Neural cell (in vitro differentiated cells): ENCODE measurements at regions not wholly inside any gene's neighbourhood (a gene's known extent, or its start where the extent isn't known, plus 50 kb on each side); places are given as distances from the start of the nearest gene placed in this dataset.
"Not testable (repeated sequence)": the region's sequence is repeated elsewhere in the genome, so short reads cannot be mapped to it uniquely, and the experiment has no call there.

Experiments
- H2AFZ ChIP-seq: fragments of 200-600, 300-800 bp; sonication (generic), shearing (Covaris generic); 2 replicates; pipeline ENCODE4 v1.6.0; 2014; ENCODE audit warnings: low read depth, mild to moderate bottlenecking, antibody characterized with exemption, low read length, moderate library complexity
- H3F3A ChIP-seq: fragments of 200-600 bp; shearing (Covaris generic); 2 replicates; pipeline ENCODE4 v1.6.1; 2016; ENCODE audit warnings: mild to moderate bottlenecking, moderate library complexity, mixed read lengths, antibody characterized with exemption, low read length; ENCODE audit not compliant: insufficient read depth, poor library complexity, severe bottlenecking
- H3K27ac ChIP-seq: fragments of 200-600, 300-800 bp; sonication (generic), shearing (Covaris generic); 2 replicates; pipeline ENCODE4 v1.5.1; 2014; ENCODE audit warnings: mild to moderate bottlenecking, low read length, moderate library complexity
- H3K27me3 ChIP-seq: fragments of 300-800, 200-600 bp; sonication (generic), shearing (Covaris generic); 2 replicates; pipeline ENCODE4 v1.6.0; 2014; ENCODE audit warnings: mild to moderate bottlenecking, low read depth, low read length, moderate library complexity; ENCODE audit not compliant: insufficient read depth
- H3K36me3 ChIP-seq: fragments of 300-800, 200-600 bp; sonication (generic), shearing (Covaris generic); 2 replicates; pipeline ENCODE4 v1.5.1; 2014; ENCODE audit warnings: mild to moderate bottlenecking, antibody characterized with exemption, low read length, moderate library complexity; ENCODE audit not compliant: insufficient read depth
- H3K4me2 ChIP-seq: fragments of 300-800, 200-600 bp; sonication (generic), shearing (Covaris generic); 2 replicates; pipeline ENCODE4 v1.6.0; 2014; ENCODE audit warnings: mild to moderate bottlenecking, low read length
- H3K4me3 ChIP-seq: fragments of 300-800, 200-600 bp; sonication (generic), shearing (Covaris generic); 2 replicates; pipeline ENCODE4 v1.5.1; 2014; ENCODE audit warnings: mild to moderate bottlenecking, low read length, moderate library complexity
- H3K79me2 ChIP-seq: fragments of 200-600 bp; shearing (Covaris generic); replicated peaks from 2 replicates; pipeline ENCODE4 v1.6.0; 2014; ENCODE audit warnings: mild to moderate bottlenecking, low read length, moderate library complexity; ENCODE audit not compliant: insufficient read depth
- H3K9ac ChIP-seq: fragments of 300-800, 200-600 bp; sonication (generic), shearing (Covaris generic); 2 replicates; pipeline ENCODE4 v1.6.1; 2016; ENCODE audit warnings: mild to moderate bottlenecking, low read length, mixed read lengths
- H3K9me2 ChIP-seq: fragments of 200-600 bp; shearing (Covaris generic); 2 replicates; pipeline ENCODE4 v1.6.1; 2016; ENCODE audit warnings: mild to moderate bottlenecking, low read length, mixed read lengths; ENCODE audit not compliant: insufficient read depth
- H3K9me3 ChIP-seq: fragments of 200-600, 300-800 bp; sonication (generic), shearing (Covaris generic); 2 replicates; pipeline ENCODE4 v1.6.1; 2016; ENCODE audit warnings: mild to moderate bottlenecking, mixed run types, low read length, moderate library complexity, mixed read lengths
- H4K20me1 ChIP-seq: fragments of 200-600 bp; shearing (Covaris generic); 2 replicates; pipeline ENCODE4 v1.6.1; 2016; ENCODE audit warnings: mild to moderate bottlenecking, mixed run types; ENCODE audit not compliant: insufficient read depth
- CTCF ChIP-seq: fragments of 450-650 bp; IDR thresholded peaks from 2 replicates; pipeline ENCODE4 v1.5.1; 2014; ENCODE audit warnings: antibody characterized with exemption, mild to moderate bottlenecking, moderate library complexity; ENCODE audit not compliant: poor library complexity, severe bottlenecking
- EP300 ChIP-seq: fragments of 450-650 bp; conservative IDR thresholded peaks from 2 replicates; pipeline ENCODE4 v1.6.1; 2014; ENCODE audit warnings: antibody characterized with exemption, mild to moderate bottlenecking, moderate library complexity; ENCODE audit not compliant: poor library complexity, severe bottlenecking
- EZH2 ChIP-seq: fragments of 200-600, 300-800 bp; shearing (Covaris generic), sonication (generic); IDR thresholded peaks from 2 replicates; pipeline ENCODE4 v1.6.1; 2014; ENCODE audit warnings: antibody characterized with exemption, low read length, borderline replicate concordance, mild to moderate bottlenecking; ENCODE audit not compliant: insufficient read depth, poor library complexity, severe bottlenecking
- MXI1 ChIP-seq: fragments of 450-650 bp; conservative IDR thresholded peaks from 2 replicates; pipeline ENCODE4 v1.6.1; 2014; ENCODE audit warnings: antibody characterized with exemption, mild to moderate bottlenecking; ENCODE audit not compliant: poor library complexity, severe bottlenecking
- POLR2AphosphoS5 ChIP-seq: IDR thresholded peaks from 2 replicates; pipeline ENCODE4 v1.6.1; 2012
- RAD21 ChIP-seq: fragments of 450-650 bp; conservative IDR thresholded peaks from 2 replicates; pipeline ENCODE4 v1.6.1; 2014; ENCODE audit warnings: antibody characterized with exemption, mild to moderate bottlenecking, moderate library complexity
- SMC3 ChIP-seq: fragments of 450-650 bp; conservative IDR thresholded peaks from 2 replicates; pipeline ENCODE4 v1.6.1; 2014; ENCODE audit warnings: antibody characterized with exemption, mild to moderate bottlenecking, moderate library complexity; ENCODE audit not compliant: poor library complexity
- TAF1 ChIP-seq: IDR thresholded peaks from 2 replicates; pipeline ENCODE4 v1.6.1; 2012; ENCODE audit warnings: low read depth
- TF ChIP-seq, protein P1 (sequence below): IDR thresholded peaks from 2 replicates; pipeline ENCODE4 v1.6.1; 2012; ENCODE audit warnings: borderline replicate concordance

- TF ChIP-seq RAD21 (no peak), SMC3 (no peak), EZH2 (no peak), TAF1 (no peak), POLR2AphosphoS5 (no peak), CTCF (no peak), MXI1 (no peak), EP300 (no peak)
- TF ChIP-seq, protein P1, sequence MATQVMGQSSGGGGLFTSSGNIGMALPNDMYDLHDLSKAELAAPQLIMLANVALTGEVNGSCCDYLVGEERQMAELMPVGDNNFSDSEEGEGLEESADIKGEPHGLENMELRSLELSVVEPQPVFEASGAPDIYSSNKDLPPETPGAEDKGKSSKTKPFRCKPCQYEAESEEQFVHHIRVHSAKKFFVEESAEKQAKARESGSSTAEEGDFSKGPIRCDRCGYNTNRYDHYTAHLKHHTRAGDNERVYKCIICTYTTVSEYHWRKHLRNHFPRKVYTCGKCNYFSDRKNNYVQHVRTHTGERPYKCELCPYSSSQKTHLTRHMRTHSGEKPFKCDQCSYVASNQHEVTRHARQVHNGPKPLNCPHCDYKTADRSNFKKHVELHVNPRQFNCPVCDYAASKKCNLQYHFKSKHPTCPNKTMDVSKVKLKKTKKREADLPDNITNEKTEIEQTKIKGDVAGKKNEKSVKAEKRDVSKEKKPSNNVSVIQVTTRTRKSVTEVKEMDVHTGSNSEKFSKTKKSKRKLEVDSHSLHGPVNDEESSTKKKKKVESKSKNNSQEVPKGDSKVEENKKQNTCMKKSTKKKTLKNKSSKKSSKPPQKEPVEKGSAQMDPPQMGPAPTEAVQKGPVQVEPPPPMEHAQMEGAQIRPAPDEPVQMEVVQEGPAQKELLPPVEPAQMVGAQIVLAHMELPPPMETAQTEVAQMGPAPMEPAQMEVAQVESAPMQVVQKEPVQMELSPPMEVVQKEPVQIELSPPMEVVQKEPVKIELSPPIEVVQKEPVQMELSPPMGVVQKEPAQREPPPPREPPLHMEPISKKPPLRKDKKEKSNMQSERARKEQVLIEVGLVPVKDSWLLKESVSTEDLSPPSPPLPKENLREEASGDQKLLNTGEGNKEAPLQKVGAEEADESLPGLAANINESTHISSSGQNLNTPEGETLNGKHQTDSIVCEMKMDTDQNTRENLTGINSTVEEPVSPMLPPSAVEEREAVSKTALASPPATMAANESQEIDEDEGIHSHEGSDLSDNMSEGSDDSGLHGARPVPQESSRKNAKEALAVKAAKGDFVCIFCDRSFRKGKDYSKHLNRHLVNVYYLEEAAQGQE, result no peak
- H3K4me2 ChIP-seq, result no peak overlapping the region
- H3K9ac ChIP-seq, result no peak overlapping the region
- no peaks in the 10 kb centered on the region for H3K9me3 ChIP-seq
- H2AFZ ChIP-seq, result no peak overlapping the region
- no peaks in the 10 kb centered on the region for H3K79me2 ChIP-seq
- no peak overlapping the region for H3K4me3 ChIP-seq
- no peaks in the 10 kb centered on the region for H3F3A ChIP-seq
- H4K20me1 ChIP-seq, result no peaks in the 10 kb centered on the region
- no peaks in the 10 kb centered on the region for H3K36me3 ChIP-seq
- no peak overlapping the region for H3K27ac ChIP-seq
- no peaks in the 10 kb centered on the region for H3K9me2 ChIP-seq
- no peaks in the 10 kb centered on the region for H3K27me3 ChIP-seq
These were observed 59.6 kb upstream of the OLIG2 start for GRCh38 chr21:32966120-32966519.

GRCh38 chr21:32968103-32968502 is 57.6 kb upstream of the OLIG2 start:
- H3K4me2 ChIP-seq, H3K9me3 ChIP-seq: not testable (repeated sequence)

DNA sequence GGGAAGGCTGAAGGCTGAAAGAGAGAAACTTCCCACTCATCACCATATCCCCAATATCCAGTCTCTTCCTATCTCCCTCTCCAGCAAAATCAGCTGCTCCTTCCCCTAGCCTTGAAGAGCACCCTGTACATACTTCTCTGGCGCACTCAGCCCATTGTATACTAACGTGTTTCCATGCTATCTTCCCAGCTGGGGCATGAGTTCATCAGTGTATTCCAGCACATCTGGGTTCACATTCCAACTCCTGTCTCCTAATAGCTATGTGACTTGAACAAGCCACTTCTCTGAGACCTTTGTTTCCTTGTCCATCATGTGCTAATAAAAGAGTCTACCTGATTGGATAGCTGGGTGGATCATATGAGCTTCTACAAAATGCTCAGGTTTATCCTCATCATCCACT is 51.1 kb upstream of the OLIG2 start:
- Histone ChIP-seq H3K4me2 (no peak overlapping the region), H3K9ac (no peak overlapping the region), H3K4me3 (no peak overlapping the region), H3K36me3 (no peaks in the 10 kb centered on the region), H3K27me3 (peaks cover 4% of the 10 kb centered on the region), H4K20me1 (no peaks in the 10 kb centered on the region), H2AFZ (no peak overlapping the region), H3K79me2 (no peaks in the 10 kb centered on the region), H3K9me2 (no peaks in the 10 kb centered on the region), H3K9me3 (no peaks in the 10 kb centered on the region), H3F3A (no peaks in the 10 kb centered on the region), H3K27ac (no peak overlapping the region)
- TF ChIP-seq, protein P1, result no peak
- TF ChIP-seq RAD21 (no peak), POLR2AphosphoS5 (no peak), CTCF (no peak), SMC3 (no peak), MXI1 (no peak), TAF1 (no peak), EP300 (no peak), EZH2 (no peak)

More at GRCh38 chr21:32968103-32968502, 57.6 kb upstream of the OLIG2 start:
- not testable (repeated sequence) for H4K20me1 ChIP-seq, H3F3A ChIP-seq, H3K27ac ChIP-seq, H3K36me3 ChIP-seq, H3K4me3 ChIP-seq, H3K79me2 ChIP-seq, H3K27me3 ChIP-seq, H3K9me2 ChIP-seq, H2AFZ ChIP-seq, H3K9ac ChIP-seq
